ENCODE measurements at regions not wholly inside any gene's neighbourhood (a gene's known extent, or its start where the extent isn't known, plus 50 kb on each side); places are given as distances from the start of the nearest gene placed in this dataset.

- TF ChIP-seq CTCF (conservative IDR thresholded peaks at IDR 0.05) = no peak
- no peak for TF ChIP-seq ZFX (IDR thresholded peaks at IDR 0.05)
These were observed 288.4 kb upstream of the SLC30A5 start for GRCh38 chr5:68805444-68805843.
